ENCODE measurements at regions not wholly inside any gene's neighbourhood (a gene's known extent, or its start where the extent isn't known, plus 50 kb on each side); places are given as distances from the start of the nearest gene placed in this dataset.

DNA sequence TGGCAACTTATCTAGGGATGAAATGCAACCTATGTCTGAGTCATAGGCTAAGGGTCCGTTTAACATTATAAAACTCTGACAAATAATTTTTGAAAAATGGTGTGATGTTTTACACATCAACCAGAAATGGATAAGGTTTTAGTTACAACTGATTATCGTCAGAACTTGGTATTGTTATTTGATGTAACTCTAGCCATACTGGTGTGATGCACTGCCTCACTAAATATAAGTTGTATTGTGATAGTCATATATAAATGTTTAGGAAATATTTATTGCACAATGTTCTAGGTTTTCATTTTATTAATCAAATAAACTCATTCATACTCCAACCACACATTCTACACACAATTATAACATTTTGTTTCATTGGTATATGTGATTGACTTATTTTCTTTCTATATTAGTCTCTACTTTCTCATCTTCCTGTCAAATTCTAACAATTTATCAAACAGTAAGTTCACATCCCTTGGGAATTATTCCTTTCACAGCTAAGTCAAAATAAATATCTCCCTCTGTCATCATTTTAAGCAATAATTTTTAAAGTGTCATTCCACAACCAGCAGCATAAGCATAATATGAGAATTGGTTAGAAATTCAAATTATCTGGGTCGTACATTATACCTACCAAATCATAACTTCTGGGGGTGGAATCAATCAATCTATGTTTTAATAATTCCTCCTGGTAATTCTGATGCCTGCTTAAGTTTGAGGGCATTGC is 873.9 kb downstream of the SLITRK1 start:
- Mint-ChIP-seq H3K4me1 (no peaks in the 10 kb centered on the region), H3K9me3 (peaks cover 8% of the 10 kb centered on the region), H3K4me3 (no peak overlapping the region), H3K27ac (no peak overlapping the region), H3K27me3 (no peaks in the 10 kb centered on the region), H3K36me3 (ENCODE audit: low read depth) (no peaks in the 10 kb centered on the region)
- ChIA-PET POLR2A (no interaction called here), CTCF (no interaction called here)
- intact Hi-C loops (cut with micrococcal nuclease), result no loop called here
- TF ChIP-seq, protein P1, sequence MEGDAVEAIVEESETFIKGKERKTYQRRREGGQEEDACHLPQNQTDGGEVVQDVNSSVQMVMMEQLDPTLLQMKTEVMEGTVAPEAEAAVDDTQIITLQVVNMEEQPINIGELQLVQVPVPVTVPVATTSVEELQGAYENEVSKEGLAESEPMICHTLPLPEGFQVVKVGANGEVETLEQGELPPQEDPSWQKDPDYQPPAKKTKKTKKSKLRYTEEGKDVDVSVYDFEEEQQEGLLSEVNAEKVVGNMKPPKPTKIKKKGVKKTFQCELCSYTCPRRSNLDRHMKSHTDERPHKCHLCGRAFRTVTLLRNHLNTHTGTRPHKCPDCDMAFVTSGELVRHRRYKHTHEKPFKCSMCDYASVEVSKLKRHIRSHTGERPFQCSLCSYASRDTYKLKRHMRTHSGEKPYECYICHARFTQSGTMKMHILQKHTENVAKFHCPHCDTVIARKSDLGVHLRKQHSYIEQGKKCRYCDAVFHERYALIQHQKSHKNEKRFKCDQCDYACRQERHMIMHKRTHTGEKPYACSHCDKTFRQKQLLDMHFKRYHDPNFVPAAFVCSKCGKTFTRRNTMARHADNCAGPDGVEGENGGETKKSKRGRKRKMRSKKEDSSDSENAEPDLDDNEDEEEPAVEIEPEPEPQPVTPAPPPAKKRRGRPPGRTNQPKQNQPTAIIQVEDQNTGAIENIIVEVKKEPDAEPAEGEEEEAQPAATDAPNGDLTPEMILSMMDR (IDR thresholded peaks at IDR 0.05), result no peak
- no peak for DNase-seq
- ATAC-seq (ENCODE audit: low read depth), result no peak

GRCh38 chr13:83007226-83007625 is 875.0 kb downstream of the SLITRK1 start:
- ChIA-PET CTCF (no interaction called here), POLR2A (no interaction called here)
- Mint-ChIP-seq H3K27ac (no peak overlapping the region), H3K36me3 (ENCODE audit: low read depth) (no peaks in the 10 kb centered on the region), H3K4me3 (no peak overlapping the region), H3K9me3 (peaks cover 8% of the 10 kb centered on the region), H3K27me3 (no peaks in the 10 kb centered on the region), H3K4me1 (no peaks in the 10 kb centered on the region)
- intact Hi-C loops (cut with micrococcal nuclease), result no loop called here
- no peak for DNase-seq
- no peak for ATAC-seq (ENCODE audit: low read depth)
- TF ChIP-seq, protein P1 (IDR thresholded peaks at IDR 0.05), result no peak

GRCh38 chr13:83003185-83003584 is 879.1 kb downstream of the SLITRK1 start:
- ATAC-seq (ENCODE audit: low read depth) (no peak), DNase-seq (no peak)
- H3K36me3 Mint-ChIP-seq (ENCODE audit: low read depth), result no peaks in the 10 kb centered on the region
- TF ChIP-seq, protein P1 (IDR thresholded peaks at IDR 0.05), result no peak
- no peaks in the 10 kb centered on the region for H3K27me3 Mint-ChIP-seq
- H3K27ac Mint-ChIP-seq, result no peak overlapping the region
- no peak overlapping the region for H3K4me3 Mint-ChIP-seq
- POLR2A ChIA-PET, result no interaction called here
- H3K9me3 Mint-ChIP-seq, result peaks cover 10% of the 10 kb centered on the region
- H3K4me1 Mint-ChIP-seq, result no peaks in the 10 kb centered on the region
- CTCF ChIA-PET, result no interaction called here
- intact Hi-C loops (cut with micrococcal nuclease), result no loop called here

DNA sequence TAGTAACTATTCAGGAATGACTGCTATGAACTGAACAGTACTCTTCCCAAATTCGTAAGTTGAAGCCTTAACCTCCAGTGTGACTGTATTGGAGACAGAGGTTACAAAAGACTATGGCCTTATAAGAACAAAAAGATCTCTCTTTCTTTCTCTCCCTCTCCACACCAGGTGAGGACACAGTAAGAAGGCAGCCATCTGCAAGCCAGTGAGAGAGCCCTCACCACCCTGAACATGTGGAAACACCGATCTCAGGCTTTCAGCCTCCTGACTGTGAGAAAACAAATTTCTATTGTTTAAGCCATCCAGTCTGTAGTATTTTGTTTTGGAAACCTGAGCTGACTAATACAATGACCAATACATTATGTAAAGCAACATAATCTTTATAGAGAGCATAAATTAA is 888.9 kb downstream of the SLITRK1 start:
- intact Hi-C loops (cut with micrococcal nuclease), result no loop called here
- H3K4me1 Mint-ChIP-seq, result no peaks in the 10 kb centered on the region
- CTCF ChIA-PET, result no interaction called here

GRCh38 chr13:82976499-82976898 is 905.8 kb downstream of the SLITRK1 start:
- ATAC-seq (ENCODE audit: low read depth) (no peak), DNase-seq (no peak)
- Mint-ChIP-seq H3K4me3 (no peak overlapping the region), H3K27me3 (no peaks in the 10 kb centered on the region), H3K4me1 (no peaks in the 10 kb centered on the region), H3K36me3 (ENCODE audit: low read depth) (no peaks in the 10 kb centered on the region), H3K27ac (no peak overlapping the region), H3K9me3 (peaks cover 5% of the 10 kb centered on the region)
- intact Hi-C loops (cut with micrococcal nuclease), result no loop called here
- ChIA-PET CTCF (no interaction called here), POLR2A (no interaction called here)
- TF ChIP-seq, protein P1 (IDR thresholded peaks at IDR 0.05), result no peak

More for the DNA sequence above, 888.9 kb downstream of the SLITRK1 start:
- DNase-seq, result no peak
- POLR2A ChIA-PET, result no interaction called here
- Mint-ChIP-seq H3K27ac (no peak overlapping the region), H3K9me3 (peaks cover 6% of the 10 kb centered on the region), H3K4me3 (no peak overlapping the region), H3K27me3 (no peaks in the 10 kb centered on the region), H3K36me3 (ENCODE audit: low read depth) (no peaks in the 10 kb centered on the region)
- no peak for ATAC-seq (ENCODE audit: low read depth)
- TF ChIP-seq, protein P1 (IDR thresholded peaks at IDR 0.05), result no peak
